SK-N-SH treated with all-trans-retinoic acid at 6 μM for 48 hours (cell line): ENCODE measurements at regions not wholly inside any gene's neighbourhood (a gene's known extent, or its start where the extent isn't known, plus 50 kb on each side); places are given as distances from the start of the nearest gene placed in this dataset.

Source experiments
- ARNTL ChIP-seq: fragments of 450-650 bp; formaldehyde crosslinking; IDR thresholded peaks from 2 replicates; pipeline ENCODE4 v1.5.0; 2020; ENCODE audit warnings: low read depth, mild to moderate bottlenecking, moderate library complexity, borderline replicate concordance
- CREB5 ChIP-seq: fragments of 250-450 bp; sonication (Bioruptor Pico); IDR thresholded peaks from 2 replicates; pipeline ENCODE4 v1.5.1; 2020; ENCODE audit warnings: low read depth, mild to moderate bottlenecking, moderate library complexity
- CSDC2 ChIP-seq: fragments of 250-450 bp; sonication (Bioruptor Pico); IDR thresholded peaks from 2 replicates; pipeline ENCODE4 v1.5.0; 2020; ENCODE audit warnings: mild to moderate bottlenecking, moderate library complexity
- ESRRG ChIP-seq: fragments of 250-450 bp; sonication (Bioruptor Pico); IDR thresholded peaks from 2 replicates; pipeline ENCODE4 v1.6.1; 2021; ENCODE audit warnings: mild to moderate bottlenecking
- GLIS3 ChIP-seq: fragments of 250-450 bp; sonication (Bioruptor Pico); IDR thresholded peaks from 2 replicates; pipeline ENCODE4 v1.5.0; 2020; ENCODE audit warnings: mild to moderate bottlenecking, moderate library complexity
- ISL1 ChIP-seq: fragments of 250-450 bp; sonication (Bioruptor Pico); IDR thresholded peaks from 2 replicates; pipeline ENCODE4 v2.1.2; 2022; ENCODE audit warnings: mild to moderate bottlenecking, moderate library complexity
- PATZ1 ChIP-seq: fragments of 250-450 bp; sonication (Bioruptor Pico); IDR thresholded peaks from 2 replicates; pipeline ENCODE4 v1.8.0; 2020; ENCODE audit warnings: mild to moderate bottlenecking, moderate library complexity, borderline replicate concordance
- PPARA ChIP-seq: fragments of 250-450 bp; sonication (Bioruptor Pico); IDR thresholded peaks from 2 replicates; pipeline ENCODE4 v1.5.0; 2020; ENCODE audit warnings: mild to moderate bottlenecking, borderline replicate concordance
- RARB ChIP-seq: fragments of 250-450 bp; sonication (Bioruptor Pico); IDR thresholded peaks from 2 replicates; pipeline ENCODE4 v1.8.0; 2021; ENCODE audit warnings: mild to moderate bottlenecking, moderate library complexity
- TCF4 ChIP-seq: fragments of 250-450 bp; sonication (Bioruptor Pico); IDR thresholded peaks from 2 replicates; pipeline ENCODE4 v1.8.0; 2021; ENCODE audit warnings: mild to moderate bottlenecking, moderate library complexity, borderline replicate concordance
- TSHZ2 ChIP-seq: fragments of 250-450 bp; sonication (Bioruptor Pico); IDR thresholded peaks from 2 replicates; pipeline ENCODE4 v1.5.0; 2020; ENCODE audit warnings: mild to moderate bottlenecking, moderate library complexity
- ZC3H10 ChIP-seq: fragments of 250-450 bp; sonication (Bioruptor Pico); IDR thresholded peaks from 2 replicates; pipeline ENCODE4 v1.5.1; 2021; ENCODE audit warnings: mild to moderate bottlenecking, moderate library complexity
- ZFP30 ChIP-seq: fragments of 450-650 bp; formaldehyde crosslinking; IDR thresholded peaks from 2 replicates; pipeline ENCODE4 v1.5.0; 2022; ENCODE audit warnings: mild to moderate bottlenecking, moderate library complexity
- ZNF70 ChIP-seq: fragments of 450-650 bp; formaldehyde crosslinking; IDR thresholded peaks from 2 replicates; pipeline ENCODE4 v1.5.0; 2020; ENCODE audit warnings: mild to moderate bottlenecking, moderate library complexity

- TF ChIP-seq ARNTL (no peak), ZC3H10 (CRISPR knock-in tag) (no peak), CSDC2 (no peak), ZNF70 (CRISPR knock-in tag) (no peak), PATZ1 (no peak), ZFP30 (CRISPR knock-in tag) (no peak), TSHZ2 (CRISPR knock-in tag) (no peak), RARB (CRISPR knock-in tag) (no peak), CREB5 (CRISPR knock-in tag) (no peak), TCF4 (CRISPR knock-in tag) (no peak), ISL1 (no peak), ESRRG (CRISPR knock-in tag) (no peak), PPARA (no peak), GLIS3 (no peak)
Observed at GRCh38 chr10:2839081-2839725, 228.1 kb upstream of the PFKP start.
